HG03095 (cell line): ENCODE measurements at regions not wholly inside any gene's neighbourhood (a gene's known extent, or its start where the extent isn't known, plus 50 kb on each side); places are given as distances from the start of the nearest gene placed in this dataset.

Experiments
- ATAC-seq: cut with Tn5 transposase; IDR thresholded peaks from one replicate; pipeline ENCODE4 v1.9.1; 2021; ENCODE audit warnings: moderate library complexity; ENCODE audit not compliant: unreplicated experiment

GRCh38 chr2:16129716-16130540 is 189.6 kb downstream of the MYCN start:
- ATAC-seq: no peak

DNA sequence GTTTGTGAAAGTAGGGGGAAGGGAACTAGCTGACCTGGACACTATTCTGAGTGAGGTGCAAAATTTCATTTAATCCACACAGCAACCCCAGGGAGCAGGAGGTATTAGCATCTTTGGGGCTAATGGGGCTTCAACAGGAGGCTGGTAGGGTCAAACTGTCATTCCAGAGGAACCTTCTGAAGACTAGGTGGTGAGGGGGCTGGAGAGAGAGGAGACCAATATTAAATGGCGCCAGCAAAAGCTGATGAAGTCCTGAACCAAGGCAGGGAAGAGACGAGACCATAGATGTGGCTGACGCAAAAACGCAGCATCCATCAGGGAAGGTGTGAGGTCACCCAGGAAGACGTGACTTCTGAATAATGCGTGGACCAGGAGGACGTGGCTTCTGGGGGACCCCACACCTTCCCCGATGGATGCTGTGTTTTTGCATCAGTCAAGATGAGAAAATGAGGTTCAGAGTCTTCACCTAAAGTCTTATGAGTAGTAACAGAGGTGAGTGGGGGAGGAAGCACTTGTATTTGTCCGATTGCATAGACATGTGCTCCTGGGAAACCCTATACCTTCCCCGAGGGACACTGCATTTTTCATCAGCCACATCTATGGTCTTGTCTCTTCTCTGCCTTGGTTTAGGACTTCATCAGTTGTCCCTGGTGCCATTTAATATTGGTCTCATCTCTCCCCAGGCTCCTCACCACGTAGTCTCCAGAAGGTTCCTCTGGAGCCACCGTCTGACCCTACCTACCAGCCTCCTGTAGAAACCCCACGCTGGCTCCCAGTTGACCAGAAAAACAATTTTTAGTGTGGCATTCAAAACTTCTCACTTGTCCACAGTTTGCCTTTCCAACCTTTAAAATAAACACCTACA is 188.6 kb downstream of the MYCN start:
- no peak for ATAC-seq

- ATAC-seq: no peak
Observed at GRCh38 chr2:16127958-16128357, 187.6 kb downstream of the MYCN start.

GRCh38 chr2:16127276-16127940 is 187.1 kb downstream of the MYCN start:
- no peak for ATAC-seq

GRCh38 chr2:16126517-16127275 is 186.3 kb downstream of the MYCN start:
- no peak for ATAC-seq

- no peak for ATAC-seq
Observed at GRCh38 chr2:16125614-16126516, 185.5 kb downstream of the MYCN start.

DNA sequence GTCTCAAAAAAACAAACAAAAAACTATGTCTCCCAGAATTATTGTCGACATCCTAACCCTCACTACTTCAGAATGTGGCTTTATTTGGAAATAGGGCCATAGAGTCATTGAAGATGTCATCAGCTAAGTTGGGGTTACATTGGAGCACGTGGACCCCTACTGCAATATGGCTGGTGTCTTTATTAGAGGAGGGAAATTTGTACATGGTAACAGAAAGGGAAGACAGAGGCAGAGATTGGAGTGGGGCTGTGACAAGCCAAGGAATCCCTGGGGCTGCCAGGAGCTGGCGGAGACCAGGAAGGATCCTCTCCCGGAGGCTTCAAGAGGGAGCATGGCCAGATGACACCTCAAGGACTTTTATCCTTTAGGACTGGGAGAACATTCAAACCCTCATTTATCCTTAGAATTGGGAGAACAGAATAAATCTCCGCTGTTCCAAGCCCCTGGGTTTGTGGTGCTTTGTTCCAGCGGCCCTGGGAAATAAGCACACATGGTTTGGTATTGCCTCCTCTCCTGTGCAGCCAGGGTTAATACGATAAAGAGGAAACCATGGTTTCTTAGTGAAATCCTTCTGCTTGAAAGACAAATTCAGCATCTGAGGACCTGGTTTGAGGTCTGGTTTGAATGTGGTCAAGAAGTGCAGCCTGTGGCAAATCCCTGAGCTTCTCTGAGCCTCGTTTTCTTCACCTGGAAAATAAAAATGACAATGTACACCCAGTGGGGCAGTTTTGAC is 184.7 kb downstream of the MYCN start:
- ATAC-seq: no peak

DNA sequence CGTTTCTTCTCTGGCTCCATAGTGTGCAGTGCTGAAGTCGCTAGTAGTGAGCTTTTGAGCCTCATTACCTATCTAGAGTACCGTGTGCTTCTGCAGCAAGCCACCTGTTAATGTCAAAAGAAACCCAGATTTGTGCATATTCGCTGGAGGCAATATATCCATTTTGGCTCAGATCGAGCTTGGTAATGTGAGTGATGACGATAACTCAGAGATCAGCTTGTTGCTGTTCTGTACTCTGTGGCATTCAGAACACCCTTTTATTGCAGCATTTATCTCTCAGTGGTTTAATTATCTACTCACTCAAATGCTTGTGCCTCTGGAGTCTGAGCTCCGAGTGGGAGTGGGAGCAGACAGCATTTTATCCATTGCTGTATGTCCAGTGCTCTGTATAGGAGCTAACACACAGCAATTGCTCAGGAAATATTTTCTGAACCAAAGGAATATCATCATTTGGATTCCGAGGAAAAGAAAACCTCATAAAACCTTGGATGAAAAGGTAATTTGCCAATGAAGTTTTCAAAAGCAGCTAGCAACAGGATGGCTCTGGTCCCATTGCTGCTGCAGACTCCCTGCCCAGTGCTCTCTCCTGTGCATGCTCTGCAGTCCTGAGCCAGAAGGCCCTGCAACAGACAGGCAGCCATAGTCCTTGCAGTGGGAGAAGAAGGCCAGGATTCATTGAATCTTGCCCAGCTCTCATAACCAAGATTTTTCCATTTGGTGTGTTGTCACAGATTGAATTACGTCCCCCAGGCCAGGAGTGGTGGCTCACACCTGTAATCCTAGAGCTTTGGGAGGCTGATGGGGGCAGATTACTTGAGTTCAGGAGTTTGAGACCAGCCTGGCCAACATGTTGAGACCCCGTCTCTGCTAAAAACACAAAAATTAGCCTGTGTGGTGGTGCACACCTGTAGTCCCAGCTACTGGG is 183.8 kb downstream of the MYCN start:
- no peak for ATAC-seq

DNA sequence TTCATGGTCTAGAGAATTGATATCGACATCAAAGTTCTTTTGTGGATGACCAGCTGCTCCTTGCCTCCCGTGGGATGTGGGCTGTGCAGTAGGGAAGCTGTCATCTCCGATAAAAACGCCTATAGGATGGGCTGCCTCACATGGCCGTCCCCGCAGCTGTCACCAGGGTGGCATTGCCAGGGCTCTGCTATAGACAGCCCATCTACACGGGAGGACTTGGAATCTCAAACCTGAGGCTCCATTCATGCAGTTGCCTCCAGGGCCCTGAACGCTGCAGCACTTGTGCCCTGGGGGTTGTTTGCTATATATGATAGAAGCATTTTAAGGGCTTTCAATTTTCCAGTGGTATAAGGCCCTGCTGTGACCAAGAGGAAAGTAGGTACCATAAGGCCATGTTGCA is 183.1 kb downstream of the MYCN start:
- ATAC-seq: no peak

DNA sequence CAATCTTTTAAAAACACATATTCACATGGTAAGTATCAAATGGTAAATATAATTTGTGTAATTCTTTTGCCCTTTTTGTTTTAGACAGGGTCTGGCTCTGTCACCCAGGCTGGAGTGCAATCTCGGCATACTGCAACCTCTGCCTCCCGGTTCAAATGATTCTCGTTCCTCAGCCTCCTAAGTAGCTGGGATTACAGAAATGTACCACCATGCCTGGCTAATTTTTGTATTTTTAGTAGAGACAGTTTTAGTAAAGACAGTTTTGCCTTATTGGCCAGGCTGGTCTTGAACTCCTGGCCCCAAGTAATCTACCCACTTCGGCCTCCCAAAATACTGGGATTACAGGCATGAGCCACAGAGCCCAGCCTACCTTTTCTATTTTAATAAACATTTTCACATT is 182.2 kb downstream of the MYCN start:
- ATAC-seq: no peak

DNA sequence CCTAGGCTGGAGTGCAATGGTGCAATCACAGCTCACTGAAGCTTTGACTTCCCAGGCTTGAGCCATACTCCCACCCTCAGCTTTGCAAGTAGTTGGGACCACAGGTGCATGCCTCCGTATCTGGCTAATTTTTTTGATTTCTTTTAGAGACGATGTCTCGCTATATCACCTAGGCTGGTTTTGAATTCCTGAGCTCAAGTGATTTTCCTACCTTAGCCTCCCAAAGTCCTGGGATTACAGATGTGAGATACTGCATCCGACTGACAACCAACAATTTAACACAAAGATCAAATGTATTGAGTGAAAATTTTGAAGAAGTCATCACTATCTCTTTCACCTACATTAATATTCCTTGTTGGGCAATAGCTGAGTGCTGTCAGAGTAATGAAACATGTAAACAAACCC is 181.6 kb downstream of the MYCN start:
- no peak for ATAC-seq

DNA sequence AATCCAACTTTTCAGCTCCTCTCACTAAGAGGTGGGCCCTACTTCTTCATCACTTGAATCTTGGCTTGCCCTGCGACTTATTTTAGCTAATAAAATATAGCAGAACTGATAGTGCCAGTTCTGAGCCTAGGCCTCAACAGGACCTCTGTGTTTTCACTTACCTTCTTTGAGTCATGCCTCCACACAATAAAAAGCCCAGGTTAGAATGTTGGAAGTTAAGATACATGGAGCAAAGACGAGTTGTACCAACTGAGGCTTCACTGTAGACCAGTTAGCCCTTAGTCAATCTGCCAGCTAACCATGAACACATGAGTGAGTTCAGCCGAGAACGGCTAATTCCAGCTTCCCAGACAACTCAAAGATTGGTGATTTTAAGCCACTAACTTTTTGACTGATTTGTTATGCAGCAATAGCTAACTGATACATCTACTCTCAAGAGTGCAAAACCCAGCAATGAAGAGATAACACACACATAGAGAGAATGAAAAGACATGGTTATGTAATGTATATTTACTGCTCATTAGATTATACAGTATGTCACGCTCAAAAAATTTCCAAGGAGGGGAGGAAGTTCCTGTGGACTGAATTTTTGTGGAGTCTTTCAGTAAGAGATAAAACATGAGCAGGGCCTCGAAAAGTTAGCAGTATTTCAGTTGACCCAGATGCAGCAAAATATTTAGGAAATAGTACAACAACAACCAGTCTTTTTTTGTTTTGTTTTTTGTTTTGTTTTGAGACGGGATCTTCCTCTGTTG is 181.1 kb downstream of the MYCN start:
- no peak for ATAC-seq

DNA sequence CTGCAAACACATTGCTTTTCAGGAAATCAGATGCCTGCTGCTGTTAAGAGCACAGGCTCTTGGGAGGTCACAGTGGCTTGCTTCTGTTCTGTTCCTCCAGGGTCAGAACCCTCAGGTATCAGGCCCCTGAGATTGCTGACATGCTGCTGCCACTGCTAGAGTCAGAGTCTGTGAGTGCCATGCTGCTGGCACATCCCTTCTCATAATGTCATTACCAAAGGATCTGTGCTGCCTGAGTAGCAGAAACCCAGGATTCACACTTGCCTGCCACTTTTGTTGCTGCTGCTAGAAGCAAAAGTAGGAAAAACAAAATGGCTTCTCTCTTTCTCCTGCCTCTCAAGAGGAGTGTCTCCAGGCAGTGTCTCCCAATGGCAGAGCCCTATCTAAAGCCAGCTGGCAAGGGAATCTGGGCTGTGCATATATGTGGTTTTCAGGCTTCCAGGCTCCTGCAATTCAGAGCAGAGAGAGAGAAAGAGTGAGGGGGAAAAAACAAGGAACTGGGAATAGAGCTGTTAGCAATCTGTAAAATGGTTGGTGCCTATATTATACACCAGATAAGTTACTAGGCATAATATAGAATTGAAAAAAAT is 180.3 kb downstream of the MYCN start:
- ATAC-seq: no peak

- ATAC-seq: no peak
Observed at GRCh38 chr2:16119741-16120140, 179.4 kb downstream of the MYCN start.

DNA sequence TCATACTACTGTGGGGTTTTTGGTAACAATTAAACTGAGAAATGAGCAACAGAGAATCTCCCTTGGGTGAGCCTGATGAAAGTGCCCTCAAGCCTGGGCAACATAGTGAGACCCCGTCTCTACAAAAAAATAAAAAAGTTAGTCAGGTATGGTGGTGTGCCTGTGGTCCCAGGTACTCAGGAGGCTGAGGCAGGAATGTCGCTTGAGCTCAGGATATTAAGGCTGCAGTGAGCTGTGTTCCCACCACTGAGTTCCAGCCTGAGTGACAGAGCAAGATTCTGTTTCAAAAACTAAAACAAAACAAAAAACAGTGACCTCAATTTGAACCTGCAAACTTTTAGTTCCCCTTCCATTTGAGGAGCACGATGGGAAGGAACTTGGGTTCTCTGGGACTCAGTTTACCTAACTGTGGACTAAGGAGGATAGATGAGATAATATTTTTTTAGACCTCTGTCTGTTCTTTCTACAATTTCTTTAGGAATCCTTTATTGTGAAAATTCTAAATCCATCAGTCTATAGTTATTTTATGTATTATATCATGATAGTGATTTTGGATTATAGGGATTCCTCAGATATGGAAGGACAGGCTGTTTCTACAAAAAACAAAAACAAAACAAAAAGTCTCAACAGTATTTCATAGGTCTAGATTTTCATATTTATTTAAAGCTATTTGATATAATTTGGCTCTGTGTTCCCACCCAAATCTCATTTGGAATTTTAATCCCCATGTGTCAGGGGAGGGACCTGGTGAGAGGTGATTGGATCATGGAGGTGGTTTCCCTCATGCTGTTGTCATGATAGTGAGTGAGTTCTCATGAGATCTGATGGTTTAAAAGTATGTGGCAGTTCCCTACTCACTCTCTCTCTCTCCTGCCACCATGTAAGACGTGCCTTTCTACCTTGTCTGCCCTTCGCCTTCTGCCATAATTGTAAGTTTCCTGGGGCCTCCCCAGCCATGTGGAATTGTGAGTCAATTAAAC is 178.6 kb downstream of the MYCN start:
- no peak for ATAC-seq
